SK-N-SH (cell line): ENCODE measurements at regions not wholly inside any gene's neighbourhood (a gene's known extent, or its start where the extent isn't known, plus 50 kb on each side); places are given as distances from the start of the nearest gene placed in this dataset.

ENCODE experiments used
- EP300 ChIP-seq, 2 experiments: IDR thresholded peaks; 2 replicates each; pipeline versions ENCODE4 v1.4.0 to v1.6.1; 2012; ENCODE audit warnings: borderline replicate concordance in 1 of 2, low read depth in 1 of 2, low read length in 1 of 2
- JUND ChIP-seq: IDR thresholded peaks from 2 replicates; pipeline ENCODE4 v1.4.0; 2012
- POLR2AphosphoS5 ChIP-seq: IDR thresholded peaks from 2 replicates; pipeline ENCODE4 v1.6.1; 2012; ENCODE audit warnings: low read depth, low read length
- RFX5 ChIP-seq: IDR thresholded peaks from 2 replicates; pipeline ENCODE4 v1.6.1; 2012; ENCODE audit warnings: mild to moderate bottlenecking, improper control_type of control experiment, low read length
- SMC3 ChIP-seq: IDR thresholded peaks from 2 replicates; pipeline ENCODE4 v1.6.1; 2012; ENCODE audit warnings: low read depth, low read length, improper control_type of control experiment
- TF ChIP-seq, protein P1 (sequence below): fragments of 200-600 bp; sonication (generic); IDR thresholded peaks from 2 replicates; pipeline ENCODE4 v1.6.1; 2017; ENCODE audit warnings: antibody characterized with exemption, mild to moderate bottlenecking, moderate library complexity
- TF ChIP-seq, protein P2 (sequence below): IDR thresholded peaks from 2 replicates; pipeline ENCODE4; 2012

DNA sequence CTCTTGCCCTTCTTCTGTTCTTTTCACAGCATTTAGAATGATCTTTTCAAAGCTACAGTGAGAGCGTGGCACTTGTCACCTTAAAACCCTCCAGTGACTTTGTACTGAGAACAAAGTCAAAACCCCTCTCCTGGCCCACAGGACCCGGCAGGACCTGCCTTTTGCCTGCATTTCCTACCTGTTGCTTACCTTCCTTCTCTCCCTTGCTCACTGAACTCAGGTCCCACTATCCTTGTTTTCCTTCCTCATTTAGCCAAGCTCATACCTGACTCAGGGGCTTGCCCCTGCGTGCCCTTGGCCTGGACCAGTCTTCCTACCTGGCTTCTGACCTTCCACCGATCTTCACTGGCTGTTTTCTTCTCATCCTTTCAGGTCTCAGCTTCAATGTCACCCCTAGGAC lies 112.3 kb upstream of the PRMT8 start:
- TF ChIP-seq, protein P1, sequence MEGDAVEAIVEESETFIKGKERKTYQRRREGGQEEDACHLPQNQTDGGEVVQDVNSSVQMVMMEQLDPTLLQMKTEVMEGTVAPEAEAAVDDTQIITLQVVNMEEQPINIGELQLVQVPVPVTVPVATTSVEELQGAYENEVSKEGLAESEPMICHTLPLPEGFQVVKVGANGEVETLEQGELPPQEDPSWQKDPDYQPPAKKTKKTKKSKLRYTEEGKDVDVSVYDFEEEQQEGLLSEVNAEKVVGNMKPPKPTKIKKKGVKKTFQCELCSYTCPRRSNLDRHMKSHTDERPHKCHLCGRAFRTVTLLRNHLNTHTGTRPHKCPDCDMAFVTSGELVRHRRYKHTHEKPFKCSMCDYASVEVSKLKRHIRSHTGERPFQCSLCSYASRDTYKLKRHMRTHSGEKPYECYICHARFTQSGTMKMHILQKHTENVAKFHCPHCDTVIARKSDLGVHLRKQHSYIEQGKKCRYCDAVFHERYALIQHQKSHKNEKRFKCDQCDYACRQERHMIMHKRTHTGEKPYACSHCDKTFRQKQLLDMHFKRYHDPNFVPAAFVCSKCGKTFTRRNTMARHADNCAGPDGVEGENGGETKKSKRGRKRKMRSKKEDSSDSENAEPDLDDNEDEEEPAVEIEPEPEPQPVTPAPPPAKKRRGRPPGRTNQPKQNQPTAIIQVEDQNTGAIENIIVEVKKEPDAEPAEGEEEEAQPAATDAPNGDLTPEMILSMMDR = no peak
- no peak for TF ChIP-seq JUND
- TF ChIP-seq, protein P2, sequence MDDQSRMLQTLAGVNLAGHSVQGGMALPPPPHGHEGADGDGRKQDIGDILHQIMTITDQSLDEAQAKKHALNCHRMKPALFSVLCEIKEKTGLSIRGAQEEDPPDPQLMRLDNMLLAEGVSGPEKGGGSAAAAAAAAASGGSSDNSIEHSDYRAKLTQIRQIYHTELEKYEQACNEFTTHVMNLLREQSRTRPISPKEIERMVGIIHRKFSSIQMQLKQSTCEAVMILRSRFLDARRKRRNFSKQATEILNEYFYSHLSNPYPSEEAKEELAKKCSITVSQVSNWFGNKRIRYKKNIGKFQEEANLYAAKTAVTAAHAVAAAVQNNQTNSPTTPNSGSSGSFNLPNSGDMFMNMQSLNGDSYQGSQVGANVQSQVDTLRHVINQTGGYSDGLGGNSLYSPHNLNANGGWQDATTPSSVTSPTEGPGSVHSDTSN = no peak
- no peak for TF ChIP-seq EP300 (IDR thresholded peaks at IDR 0.05; ENCODE audit: borderline replicate concordance in 1 of 2, low read depth in 1 of 2, low read length in 1 of 2)
- no peak for TF ChIP-seq SMC3
- TF ChIP-seq POLR2AphosphoS5 = no peak
- no peak for TF ChIP-seq RFX5
